HAP-1 (cell line): ENCODE measurements at regions not wholly inside any gene's neighbourhood (a gene's known extent, or its start where the extent isn't known, plus 50 kb on each side); places are given as distances from the start of the nearest gene placed in this dataset.
A peak's percentile ranks its signal among the peaks of the same experiment; 100 is the strongest.

Source experiments
- DNase-seq, 2 experiments: peaks; one replicate each; pipeline ENCODE4 v3.0.0-alpha.2; 2016 to 2020; ENCODE audit warnings: low spot score in 2 of 2
- H3K27me3 ChIP-seq: fragments of 250-450 bp; sonication (Bioruptor Pico); 2 replicates; pipeline ENCODE4 v1.5.1; 2020; ENCODE audit warnings: low read depth, mild to moderate bottlenecking, moderate library complexity
- H3K36me3 ChIP-seq: fragments of 250-450 bp; sonication (Bioruptor Pico); replicated peaks from 2 replicates; pipeline ENCODE4 v1.5.1; 2020; ENCODE audit warnings: mild to moderate bottlenecking
- H3K4me1 ChIP-seq: fragments of 250-450 bp; sonication (Bioruptor Pico); 2 replicates; pipeline ENCODE4 v1.5.1; 2020; ENCODE audit warnings: mild to moderate bottlenecking
- H3K4me3 ChIP-seq: fragments of 250-450 bp; sonication (Bioruptor Pico); 2 replicates; pipeline ENCODE4 v1.5.1; 2020; ENCODE audit warnings: mild to moderate bottlenecking, moderate library complexity
- H3K9me3 ChIP-seq: fragments of 250-450 bp; sonication (Bioruptor Pico); 2 replicates; pipeline ENCODE4 v1.5.1; 2020; ENCODE audit warnings: mild to moderate bottlenecking, moderate library complexity
- in situ Hi-C: fragments of 300-500 bp; cut with MboI; formaldehyde crosslinking; loops from 3 replicates; pipeline ENCODE4 v1.14.3; 2020; ENCODE audit warnings: low sequenced_read_pairs, inconsistent platforms, mixed read lengths

GRCh38 chr14:53539489-53540126 is 386.5 kb upstream of the DDHD1 start:
- in situ Hi-C loops = loop anchor here (25.0 kb wide), 1 partner anchor 798 kb away; no protein-coding TSS in a partner anchor

GRCh38 chr14:53538316-53538881 is 385.3 kb upstream of the DDHD1 start:
- no peak overlapping the region for H3K4me3 ChIP-seq
- no peaks in the 10 kb centered on the region for H3K27me3 ChIP-seq
- H3K4me1 ChIP-seq = no peaks in the 10 kb centered on the region
- no peaks in the 10 kb centered on the region for H3K36me3 ChIP-seq
- in situ Hi-C loops = loop anchor here (25.0 kb wide), 1 partner anchor 799 kb away; no protein-coding TSS in a partner anchor
- no peaks in the 10 kb centered on the region for H3K9me3 ChIP-seq
- DNase-seq = no peak

More at GRCh38 chr14:53539489-53540126, 386.5 kb upstream of the DDHD1 start:
- DNase-seq = peak; percentile 61 to 85
- no peak overlapping the region for H3K4me3 ChIP-seq
- H3K9me3 ChIP-seq = no peaks in the 10 kb centered on the region
- no peaks in the 10 kb centered on the region for H3K36me3 ChIP-seq
- no peaks in the 10 kb centered on the region for H3K4me1 ChIP-seq
- H3K27me3 ChIP-seq = no peaks in the 10 kb centered on the region

GRCh38 chr14:53537422-53538315 is 384.5 kb upstream of the DDHD1 start:
- Histone ChIP-seq H3K36me3 (no peaks in the 10 kb centered on the region), H3K4me1 (no peaks in the 10 kb centered on the region), H3K9me3 (no peaks in the 10 kb centered on the region), H3K27me3 (no peaks in the 10 kb centered on the region), H3K4me3 (no peak overlapping the region)
- in situ Hi-C loops = loop anchor here (25.0 kb wide), 1 partner anchor 800 kb away; no protein-coding TSS in a partner anchor
- no peak for DNase-seq

GRCh38 chr14:53536446-53536845 is 383.3 kb upstream of the DDHD1 start:
- in situ Hi-C loops = loop anchor here (25.0 kb wide), 1 partner anchor 801 kb away; no protein-coding TSS in a partner anchor
- H3K36me3 ChIP-seq = no peaks in the 10 kb centered on the region
- no peak for DNase-seq
- no peaks in the 10 kb centered on the region for H3K27me3 ChIP-seq
- no peaks in the 10 kb centered on the region for H3K4me1 ChIP-seq
- H3K9me3 ChIP-seq = no peaks in the 10 kb centered on the region
- H3K4me3 ChIP-seq = no peak overlapping the region

GRCh38 chr14:53534841-53535240 is 381.7 kb upstream of the DDHD1 start:
- no peak overlapping the region for H3K4me3 ChIP-seq
- H3K36me3 ChIP-seq = no peaks in the 10 kb centered on the region
- no peaks in the 10 kb centered on the region for H3K4me1 ChIP-seq
- peak in 1 of 2 experiments; percentile 5 for DNase-seq
- H3K27me3 ChIP-seq = no peaks in the 10 kb centered on the region
- H3K9me3 ChIP-seq = no peaks in the 10 kb centered on the region
- in situ Hi-C loops = loop anchor here (25.0 kb wide), 1 partner anchor 802 kb away; no protein-coding TSS in a partner anchor

- DNase-seq = no peak
- Histone ChIP-seq H3K4me3 (no peak overlapping the region), H3K36me3 (no peaks in the 10 kb centered on the region), H3K27me3 (no peaks in the 10 kb centered on the region), H3K4me1 (no peaks in the 10 kb centered on the region), H3K9me3 (no peaks in the 10 kb centered on the region)
- in situ Hi-C loops = loop anchor here (25.0 kb wide), 1 partner anchor 804 kb away; no protein-coding TSS in a partner anchor
These were observed 380.4 kb upstream of the DDHD1 start for GRCh38 chr14:53533384-53533970.

GRCh38 chr14:53532853-53533252 is 379.7 kb upstream of the DDHD1 start:
- in situ Hi-C loops = loop anchor here (25.0 kb wide), 1 partner anchor 804 kb away; no protein-coding TSS in a partner anchor

GRCh38 chr14:53531730-53532129 is 378.6 kb upstream of the DDHD1 start:
- in situ Hi-C loops = loop anchor here (25.0 kb wide), 1 partner anchor 806 kb away; no protein-coding TSS in a partner anchor
- Histone ChIP-seq H3K9me3 (no peaks in the 10 kb centered on the region), H3K4me3 (no peak overlapping the region), H3K27me3 (no peaks in the 10 kb centered on the region), H3K36me3 (no peaks in the 10 kb centered on the region), H3K4me1 (no peaks in the 10 kb centered on the region)
- DNase-seq = no peak

More at GRCh38 chr14:53532853-53533252, 379.7 kb upstream of the DDHD1 start:
- H3K9me3 ChIP-seq = no peaks in the 10 kb centered on the region
- H3K27me3 ChIP-seq = no peaks in the 10 kb centered on the region
- H3K4me1 ChIP-seq = no peaks in the 10 kb centered on the region
- H3K36me3 ChIP-seq = no peaks in the 10 kb centered on the region
- no peak overlapping the region for H3K4me3 ChIP-seq
- DNase-seq = no peak

GRCh38 chr14:53531156-53531555 is 378.0 kb upstream of the DDHD1 start:
- Histone ChIP-seq H3K9me3 (no peaks in the 10 kb centered on the region), H3K36me3 (no peaks in the 10 kb centered on the region), H3K4me1 (no peaks in the 10 kb centered on the region), H3K27me3 (no peaks in the 10 kb centered on the region), H3K4me3 (no peak overlapping the region)
- in situ Hi-C loops = loop anchor here (25.0 kb wide), 1 partner anchor 806 kb away; no protein-coding TSS in a partner anchor
- no peak for DNase-seq

- Histone ChIP-seq H3K4me1 (no peaks in the 10 kb centered on the region), H3K36me3 (no peaks in the 10 kb centered on the region), H3K4me3 (no peak overlapping the region), H3K9me3 (no peaks in the 10 kb centered on the region), H3K27me3 (no peaks in the 10 kb centered on the region)
- no peak for DNase-seq
- in situ Hi-C loops = loop anchor here (25.0 kb wide), 1 partner anchor 808 kb away; no protein-coding TSS in a partner anchor
These were observed 376.4 kb upstream of the DDHD1 start for GRCh38 chr14:53529519-53529918.

GRCh38 chr14:53528185-53528671 is 375.1 kb upstream of the DDHD1 start:
- DNase-seq = no peak
- Histone ChIP-seq H3K9me3 (no peaks in the 10 kb centered on the region), H3K27me3 (no peaks in the 10 kb centered on the region), H3K4me1 (no peaks in the 10 kb centered on the region), H3K4me3 (no peak overlapping the region), H3K36me3 (no peaks in the 10 kb centered on the region)
- in situ Hi-C loops = loop anchor here (25.0 kb wide), 1 partner anchor 809 kb away; no protein-coding TSS in a partner anchor

- in situ Hi-C loops = loop anchor here (25.0 kb wide), 1 partner anchor 811 kb away; no protein-coding TSS in a partner anchor
These were observed 373.1 kb upstream of the DDHD1 start for GRCh38 chr14:53526200-53526599.

GRCh38 chr14:53525608-53526007 is 372.5 kb upstream of the DDHD1 start:
- Histone ChIP-seq H3K27me3 (no peaks in the 10 kb centered on the region), H3K36me3 (no peaks in the 10 kb centered on the region), H3K4me3 (no peak overlapping the region), H3K4me1 (no peaks in the 10 kb centered on the region), H3K9me3 (no peaks in the 10 kb centered on the region; the same call in 1 of the 2 replicates)
- DNase-seq = no peak
- in situ Hi-C loops = loop anchor here (25.0 kb wide), 1 partner anchor 812 kb away; no protein-coding TSS in a partner anchor

More at GRCh38 chr14:53526200-53526599, 373.1 kb upstream of the DDHD1 start:
- Histone ChIP-seq H3K4me1 (no peaks in the 10 kb centered on the region), H3K4me3 (no peak overlapping the region), H3K27me3 (no peaks in the 10 kb centered on the region), H3K36me3 (no peaks in the 10 kb centered on the region), H3K9me3 (no peaks in the 10 kb centered on the region; the same call in 1 of the 2 replicates)
- no peak for DNase-seq
